Ovary (tissue), 3 donors: ENCODE measurements at regions not wholly inside any gene's neighbourhood (a gene's known extent, or its start where the extent isn't known, plus 50 kb on each side); places are given as distances from the start of the nearest gene placed in this dataset.

Experiments used
- EP300 ChIP-seq: sonication (generic); formaldehyde crosslinking; IDR thresholded peaks from one replicate; pipeline ENCODE4 v1.6.1; 2017; ENCODE audit warnings: antibody characterized with exemption
- POLR2A ChIP-seq: fragments of 450-650 bp; IDR thresholded peaks from one replicate; pipeline ENCODE4 v1.6.1; 2017; ENCODE audit warnings: antibody characterized with exemption, mild to moderate bottlenecking, moderate library complexity
- TF ChIP-seq, protein P1 (sequence below), 3 donors: fragments of 450-650 bp in 2 of 3; fragments of 200-600 bp in 1 of 3; IDR thresholded peaks; one replicate each; pipeline versions ENCODE4 v1.5.1 to v1.8.0; 2016 to 2022; ENCODE audit warnings: antibody characterized with exemption in 3 of 3, mild to moderate bottlenecking in 1 of 3
- donor health status: DM: no; HTN: no; CAD: no.

DNA sequence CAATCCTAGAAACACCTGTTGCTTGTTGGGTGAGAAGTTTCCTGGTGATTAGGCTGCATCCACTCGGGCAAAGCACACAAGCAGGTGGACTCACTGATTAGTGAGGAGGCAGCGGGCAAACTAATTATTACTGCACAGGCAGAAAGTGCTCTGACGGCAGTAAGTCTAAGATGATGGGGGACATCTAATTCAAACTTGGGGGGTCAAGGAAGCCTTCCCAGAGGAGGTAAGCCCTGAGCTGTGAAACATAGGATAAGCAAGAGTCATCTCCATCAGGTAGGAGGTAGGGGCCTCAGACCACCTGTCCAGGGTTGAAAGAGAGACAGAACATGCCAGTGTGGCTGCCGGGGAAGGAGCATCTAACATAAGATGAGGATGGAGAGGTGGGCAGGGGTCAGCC is 1578.4 kb upstream of the TMEM132C start:
- TF ChIP-seq POLR2A (no peak), EP300 (no peak)
- TF ChIP-seq, protein P1, sequence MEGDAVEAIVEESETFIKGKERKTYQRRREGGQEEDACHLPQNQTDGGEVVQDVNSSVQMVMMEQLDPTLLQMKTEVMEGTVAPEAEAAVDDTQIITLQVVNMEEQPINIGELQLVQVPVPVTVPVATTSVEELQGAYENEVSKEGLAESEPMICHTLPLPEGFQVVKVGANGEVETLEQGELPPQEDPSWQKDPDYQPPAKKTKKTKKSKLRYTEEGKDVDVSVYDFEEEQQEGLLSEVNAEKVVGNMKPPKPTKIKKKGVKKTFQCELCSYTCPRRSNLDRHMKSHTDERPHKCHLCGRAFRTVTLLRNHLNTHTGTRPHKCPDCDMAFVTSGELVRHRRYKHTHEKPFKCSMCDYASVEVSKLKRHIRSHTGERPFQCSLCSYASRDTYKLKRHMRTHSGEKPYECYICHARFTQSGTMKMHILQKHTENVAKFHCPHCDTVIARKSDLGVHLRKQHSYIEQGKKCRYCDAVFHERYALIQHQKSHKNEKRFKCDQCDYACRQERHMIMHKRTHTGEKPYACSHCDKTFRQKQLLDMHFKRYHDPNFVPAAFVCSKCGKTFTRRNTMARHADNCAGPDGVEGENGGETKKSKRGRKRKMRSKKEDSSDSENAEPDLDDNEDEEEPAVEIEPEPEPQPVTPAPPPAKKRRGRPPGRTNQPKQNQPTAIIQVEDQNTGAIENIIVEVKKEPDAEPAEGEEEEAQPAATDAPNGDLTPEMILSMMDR (IDR thresholded peaks at IDR 0.05), result no peak
